ENCODE measurements at regions not wholly inside any gene's neighbourhood (a gene's known extent, or its start where the extent isn't known, plus 50 kb on each side); places are given as distances from the start of the nearest gene placed in this dataset.
"Not testable (repeated sequence)": the region's sequence is repeated elsewhere in the genome, so short reads cannot be mapped to it uniquely, and the experiment has no call there.

DNA sequence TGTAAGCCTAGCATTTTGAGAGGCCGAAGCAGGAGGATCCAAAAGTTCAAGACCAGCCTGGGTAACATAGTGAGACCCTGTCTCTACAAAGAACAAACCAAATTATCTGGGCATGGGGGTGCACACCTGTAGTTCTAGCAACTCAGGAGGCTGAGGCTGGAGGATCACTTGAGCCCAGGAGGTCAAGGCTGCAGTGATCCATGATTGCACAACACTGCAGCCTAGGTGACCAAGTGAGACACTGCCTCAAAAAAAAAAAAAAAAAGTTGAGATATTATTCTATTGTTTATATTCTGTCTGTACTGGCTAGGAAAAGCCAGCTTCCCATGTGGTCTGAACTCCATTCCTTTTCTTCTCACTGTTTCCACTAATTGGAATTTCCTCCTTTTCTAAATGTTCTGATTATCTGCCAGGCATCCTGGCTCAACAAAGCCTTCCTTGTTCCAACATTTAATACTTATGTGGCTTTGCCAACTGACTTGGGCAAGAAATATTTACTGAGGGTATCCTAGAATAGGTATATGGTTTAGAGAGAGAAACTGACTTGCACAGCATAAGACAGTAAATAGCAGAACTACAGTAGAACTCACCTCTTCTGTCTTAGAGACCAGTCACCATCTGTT is 175.2 kb upstream of the ADAMTS3 start:
- H3K36me3 ChIP-seq (ENCODE audit: control insufficient read depth, insufficient read depth, low read length) = no peaks in the 10 kb centered on the region
- no peak overlapping the region for H3K27ac ChIP-seq (ENCODE audit: low read depth, low read length)
- H3K27me3 ChIP-seq (ENCODE audit: control insufficient read depth, insufficient read depth, low read length) = no peaks in the 10 kb centered on the region
- no peak overlapping the region for H3K9ac ChIP-seq (ENCODE audit: low read length)
- H3K4me3 ChIP-seq (ENCODE audit: low read length) = no peak overlapping the region
- no peaks in the 10 kb centered on the region for H3K4me1 ChIP-seq (ENCODE audit: control insufficient read depth, insufficient read depth, low read length)

DNA sequence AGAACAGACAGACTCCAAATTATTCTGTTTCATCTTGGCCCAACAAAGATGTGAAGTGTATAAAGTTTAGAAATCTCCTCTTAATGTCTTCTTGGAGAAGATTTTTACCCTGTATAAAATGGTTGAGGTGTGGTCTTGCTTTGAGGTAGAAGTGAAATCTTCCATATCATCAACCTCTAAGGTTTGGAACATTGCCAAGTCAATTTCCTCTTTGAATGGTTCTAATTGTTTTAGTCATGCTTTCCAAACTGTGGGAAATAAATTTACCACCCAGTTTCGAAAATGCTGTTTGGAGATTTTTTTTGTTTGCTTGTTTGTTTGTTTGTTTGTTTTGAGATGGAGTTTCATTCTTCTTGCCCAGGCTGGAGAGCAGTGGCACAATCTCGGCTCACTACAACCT is 174.1 kb upstream of the ADAMTS3 start:
- no peak overlapping the region for H3K27ac ChIP-seq (ENCODE audit: low read depth, low read length)

DNA sequence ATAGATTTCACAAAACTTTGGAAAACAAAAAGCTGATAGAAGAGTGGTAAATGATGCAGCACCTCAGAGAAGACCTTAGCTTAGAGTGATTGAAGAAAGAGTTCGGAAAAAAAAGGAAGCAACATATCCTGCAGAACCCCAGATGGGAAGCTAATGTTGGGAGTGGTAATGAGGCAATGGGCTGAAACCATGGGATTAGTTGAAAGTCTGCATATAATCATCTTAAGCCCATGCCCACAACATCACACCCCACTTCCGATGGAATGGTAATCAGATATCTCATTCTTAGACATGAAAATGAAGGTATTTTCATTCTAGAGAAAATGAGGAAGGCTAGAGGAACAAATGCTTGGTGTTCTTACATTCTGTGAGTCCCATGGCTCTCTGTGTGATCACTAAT is 146.3 kb upstream of the ADAMTS3 start:
- Histone ChIP-seq H3K36me3 (ENCODE audit: control insufficient read depth, insufficient read depth, low read length) (no peaks in the 10 kb centered on the region), H3K4me3 (ENCODE audit: low read length) (no peak overlapping the region), H3K27ac (ENCODE audit: low read depth, low read length) (no peak overlapping the region), H3K27me3 (ENCODE audit: control insufficient read depth, insufficient read depth, low read length) (no peaks in the 10 kb centered on the region), H3K9ac (ENCODE audit: low read length) (no peak overlapping the region), H3K4me1 (ENCODE audit: control insufficient read depth, insufficient read depth, low read length) (no peaks in the 10 kb centered on the region)

More for the DNA sequence above, 174.1 kb upstream of the ADAMTS3 start:
- Histone ChIP-seq H3K9ac (ENCODE audit: low read length) (no peak overlapping the region), H3K4me1 (ENCODE audit: control insufficient read depth, insufficient read depth, low read length) (no peaks in the 10 kb centered on the region), H3K4me3 (ENCODE audit: low read length) (no peak overlapping the region), H3K36me3 (ENCODE audit: control insufficient read depth, insufficient read depth, low read length) (no peaks in the 10 kb centered on the region), H3K27me3 (ENCODE audit: control insufficient read depth, insufficient read depth, low read length) (no peaks in the 10 kb centered on the region)

DNA sequence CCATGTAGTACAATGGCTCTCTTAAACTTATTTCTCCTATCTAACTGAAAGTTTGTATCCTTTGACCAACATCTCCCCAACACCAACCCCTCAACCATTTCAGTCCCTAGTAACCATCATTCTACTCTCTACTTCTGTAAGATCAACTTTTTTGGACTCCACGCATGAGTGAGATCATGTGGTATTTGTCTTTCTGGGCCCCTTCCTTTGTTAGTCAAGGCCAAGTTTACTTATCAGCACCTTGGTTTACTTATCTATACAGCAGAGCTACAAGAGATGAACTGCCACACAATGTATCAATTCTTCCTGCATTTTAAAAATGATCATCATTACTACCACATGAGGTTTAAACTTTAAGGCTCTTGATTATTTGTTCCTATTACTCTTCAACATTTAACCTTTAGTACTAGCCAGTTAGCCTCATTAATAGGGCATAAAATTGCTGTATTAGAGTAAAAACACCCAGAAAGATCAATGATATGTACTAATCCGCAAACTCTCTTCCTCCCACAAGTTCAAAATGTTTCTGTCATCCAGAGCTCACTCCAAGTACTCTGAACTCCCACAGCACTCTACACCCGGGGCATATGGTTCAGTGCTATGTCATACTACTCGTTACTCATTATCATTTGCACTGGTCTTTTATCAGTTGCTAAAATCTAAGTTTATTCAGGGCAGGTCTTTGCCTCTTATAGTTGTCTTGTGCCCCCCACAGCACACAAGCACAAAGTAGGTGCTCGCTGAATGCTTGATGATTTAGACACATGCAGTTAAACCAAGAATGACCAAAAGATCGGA is 145.7 kb upstream of the ADAMTS3 start:
- Histone ChIP-seq H3K9ac (ENCODE audit: low read length) (no peak overlapping the region), H3K27ac (ENCODE audit: low read depth, low read length) (no peak overlapping the region), H3K4me3 (ENCODE audit: low read length) (no peak overlapping the region), H3K4me1 (ENCODE audit: control insufficient read depth, insufficient read depth, low read length) (no peaks in the 10 kb centered on the region), H3K27me3 (ENCODE audit: control insufficient read depth, insufficient read depth, low read length) (no peaks in the 10 kb centered on the region), H3K36me3 (ENCODE audit: control insufficient read depth, insufficient read depth, low read length) (no peaks in the 10 kb centered on the region)

DNA sequence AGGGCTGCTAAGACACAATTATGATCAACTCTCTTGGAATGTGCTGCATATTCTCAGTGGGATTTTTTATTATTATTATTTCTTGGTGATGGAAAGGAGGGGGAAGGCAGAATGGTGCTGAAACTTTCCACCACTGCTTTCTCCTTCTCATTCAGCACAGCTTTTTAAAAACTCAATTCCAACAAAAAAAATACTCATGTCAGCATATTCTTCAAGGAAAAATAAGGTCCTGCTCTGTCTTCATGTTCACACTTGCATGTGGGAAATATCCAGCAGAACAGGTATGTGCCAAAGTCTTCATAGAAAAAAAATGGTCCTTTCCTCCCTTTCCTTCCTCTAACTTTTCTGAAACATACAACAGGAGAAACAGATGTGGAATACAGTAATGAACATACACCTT is 144.0 kb upstream of the ADAMTS3 start:
- H3K4me1 ChIP-seq (ENCODE audit: control insufficient read depth, insufficient read depth, low read length) = no peaks in the 10 kb centered on the region
- H3K27me3 ChIP-seq (ENCODE audit: control insufficient read depth, insufficient read depth, low read length) = no peaks in the 10 kb centered on the region
- no peaks in the 10 kb centered on the region for H3K36me3 ChIP-seq (ENCODE audit: control insufficient read depth, insufficient read depth, low read length)
- no peak overlapping the region for H3K9ac ChIP-seq (ENCODE audit: low read length)
- no peak overlapping the region for H3K4me3 ChIP-seq (ENCODE audit: low read length)
- no peak overlapping the region for H3K27ac ChIP-seq (ENCODE audit: low read depth, low read length)

DNA sequence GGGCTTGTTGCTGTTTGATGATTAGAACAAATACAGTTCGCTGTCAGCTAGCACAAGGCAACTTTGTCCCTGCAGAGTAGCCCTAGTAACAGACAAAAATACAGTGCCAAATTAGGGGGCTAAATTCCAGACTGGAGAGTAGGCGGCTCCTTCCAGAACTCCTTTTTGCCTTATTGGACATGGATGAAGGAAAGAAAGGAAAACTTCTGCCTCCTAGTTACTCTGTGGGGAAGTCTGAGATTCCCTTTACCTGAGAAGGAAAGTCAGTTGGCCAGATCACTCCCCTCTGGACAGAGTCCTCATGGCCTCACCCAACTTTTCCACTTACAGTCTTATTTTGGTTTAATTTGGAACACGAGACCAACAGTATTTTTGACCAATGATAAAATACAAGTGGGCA is 140.5 kb upstream of the ADAMTS3 start:
- H3K27ac ChIP-seq (ENCODE audit: low read depth, low read length) = no peak overlapping the region
- no peak overlapping the region for H3K4me3 ChIP-seq (ENCODE audit: low read length)
- no peaks in the 10 kb centered on the region for H3K27me3 ChIP-seq (ENCODE audit: control insufficient read depth, insufficient read depth, low read length)
- no peak overlapping the region for H3K9ac ChIP-seq (ENCODE audit: low read length)
- no peaks in the 10 kb centered on the region for H3K4me1 ChIP-seq (ENCODE audit: control insufficient read depth, insufficient read depth, low read length)
- H3K36me3 ChIP-seq (ENCODE audit: control insufficient read depth, insufficient read depth, low read length) = no peaks in the 10 kb centered on the region

DNA sequence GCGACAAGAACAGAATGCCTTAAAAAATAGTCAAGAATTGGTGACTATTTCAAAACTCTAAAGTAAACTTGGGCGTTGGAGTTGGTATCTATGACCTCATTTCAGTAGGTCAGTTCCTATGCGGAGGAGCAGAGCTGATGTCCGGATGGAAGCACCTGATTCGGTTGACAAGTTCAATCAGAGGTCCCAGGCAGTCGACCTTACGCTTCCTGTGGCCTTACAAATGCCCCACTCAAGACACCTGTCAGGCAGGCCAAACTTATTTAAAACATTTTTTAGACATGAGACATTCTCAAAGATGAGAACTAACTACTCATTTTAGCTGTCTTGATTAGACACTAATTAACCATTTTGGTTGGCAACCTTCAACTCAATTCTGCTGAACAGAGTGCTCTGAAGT is 137.7 kb upstream of the ADAMTS3 start:
- no peaks in the 10 kb centered on the region for H3K4me1 ChIP-seq (ENCODE audit: control insufficient read depth, insufficient read depth, low read length)
- no peaks in the 10 kb centered on the region for H3K36me3 ChIP-seq (ENCODE audit: control insufficient read depth, insufficient read depth, low read length)
- no peaks in the 10 kb centered on the region for H3K27me3 ChIP-seq (ENCODE audit: control insufficient read depth, insufficient read depth, low read length)
- no peak overlapping the region for H3K27ac ChIP-seq (ENCODE audit: low read depth, low read length)
- no peak overlapping the region for H3K9ac ChIP-seq (ENCODE audit: low read length)
- no peak overlapping the region for H3K4me3 ChIP-seq (ENCODE audit: low read length)

DNA sequence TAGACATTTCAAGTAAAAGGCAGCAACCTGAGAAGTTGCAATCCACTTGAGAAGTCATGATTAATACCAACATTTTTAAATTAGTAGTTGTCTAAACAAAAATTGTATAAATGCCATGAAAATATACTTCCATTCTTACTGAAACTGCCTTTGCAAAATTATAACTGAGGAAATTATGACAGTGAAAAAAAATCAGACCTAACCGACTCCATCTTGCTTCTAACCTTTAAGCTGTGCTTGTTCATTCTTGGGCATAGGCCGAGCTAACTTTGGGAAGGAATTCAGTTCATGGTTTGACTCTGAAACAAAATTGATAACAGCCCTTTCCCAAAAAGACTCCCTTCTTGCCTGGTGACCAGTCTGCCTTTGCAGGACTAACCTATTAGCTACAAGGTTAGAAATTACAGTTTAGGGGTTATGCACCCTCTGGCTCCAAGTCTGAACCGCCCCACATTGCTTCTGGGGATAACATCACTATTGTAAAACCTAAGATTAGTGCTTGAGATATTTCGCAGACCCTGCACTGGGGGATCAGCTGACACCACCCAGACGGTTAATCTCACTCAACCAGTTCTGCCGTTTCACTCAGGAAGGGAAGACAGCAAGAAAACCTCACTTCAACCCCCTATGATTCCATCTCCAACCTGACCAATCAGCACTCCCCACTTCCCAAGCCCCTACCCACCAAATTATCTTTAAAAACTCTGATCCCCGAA is 136.1 kb upstream of the ADAMTS3 start:
- H3K4me1 ChIP-seq (ENCODE audit: control insufficient read depth, insufficient read depth, low read length); H3K4me3 ChIP-seq (ENCODE audit: low read length); H3K9ac ChIP-seq (ENCODE audit: low read length); H3K27ac ChIP-seq (ENCODE audit: low read depth, low read length); H3K27me3 ChIP-seq (ENCODE audit: control insufficient read depth, insufficient read depth, low read length); H3K36me3 ChIP-seq (ENCODE audit: control insufficient read depth, insufficient read depth, low read length): not testable (repeated sequence)

DNA sequence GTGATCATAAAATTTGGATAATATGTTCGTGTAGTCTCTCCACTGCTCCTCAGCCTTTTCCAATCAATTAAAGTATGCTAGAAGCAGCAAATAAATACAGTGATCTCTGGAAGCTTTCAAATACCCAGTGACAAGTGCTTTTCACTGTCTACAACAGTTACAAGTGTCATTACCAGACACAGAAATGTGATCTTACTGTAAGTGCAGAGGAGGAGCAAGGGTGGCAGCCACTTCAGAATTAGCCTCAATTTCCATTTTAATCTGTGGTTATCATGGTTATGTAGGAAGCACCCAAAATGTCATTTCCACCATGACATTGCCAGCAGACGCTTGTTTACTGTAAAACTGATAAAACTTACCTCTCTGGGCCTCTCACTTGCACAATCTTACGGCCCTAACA is 133.9 kb upstream of the ADAMTS3 start:
- Histone ChIP-seq H3K27me3 (ENCODE audit: control insufficient read depth, insufficient read depth, low read length) (no peaks in the 10 kb centered on the region), H3K9ac (ENCODE audit: low read length) (no peak overlapping the region), H3K27ac (ENCODE audit: low read depth, low read length) (no peak overlapping the region), H3K4me1 (ENCODE audit: control insufficient read depth, insufficient read depth, low read length) (no peaks in the 10 kb centered on the region), H3K4me3 (ENCODE audit: low read length) (no peak overlapping the region), H3K36me3 (ENCODE audit: control insufficient read depth, insufficient read depth, low read length) (no peaks in the 10 kb centered on the region)

DNA sequence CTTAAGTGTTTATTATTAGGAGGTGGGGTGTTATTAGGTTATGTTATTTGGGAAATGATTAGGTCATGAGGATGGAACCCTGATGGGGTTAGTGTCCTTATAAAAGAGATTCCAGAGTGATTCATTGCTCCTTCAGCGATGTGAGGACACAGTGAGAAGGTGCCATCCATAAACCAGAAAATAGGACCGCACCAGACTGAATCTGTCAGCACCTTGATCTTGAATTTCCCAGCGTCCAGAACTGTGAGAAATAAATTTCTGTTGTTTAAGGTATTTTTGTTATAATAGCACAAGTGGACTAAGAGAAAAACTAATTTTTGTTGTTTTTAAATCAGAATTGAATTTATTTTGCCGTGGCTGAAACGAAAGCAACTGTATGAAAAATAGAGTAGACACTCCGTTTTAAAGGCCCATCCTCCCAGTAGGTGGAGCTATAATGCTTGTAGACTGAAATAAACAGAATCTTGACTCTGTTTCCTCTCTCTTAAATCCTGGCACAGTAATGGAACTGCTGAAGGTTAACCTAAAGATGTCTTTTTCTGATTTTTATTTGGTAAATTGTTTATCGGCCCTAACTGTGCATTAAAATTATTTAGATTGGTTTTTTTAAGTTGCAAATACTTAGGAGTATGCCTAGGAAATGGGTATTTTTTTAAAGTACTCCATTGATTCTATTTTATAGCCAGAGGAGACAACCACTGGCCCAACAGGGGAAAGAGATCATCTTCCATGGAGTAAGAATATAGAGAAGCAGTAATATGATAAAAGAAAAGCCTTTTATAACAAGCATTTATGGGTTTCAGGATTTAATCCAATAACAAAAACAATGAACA is 133.2 kb upstream of the ADAMTS3 start:
- Histone ChIP-seq H3K4me1 (ENCODE audit: control insufficient read depth, insufficient read depth, low read length) (no peaks in the 10 kb centered on the region), H3K36me3 (ENCODE audit: control insufficient read depth, insufficient read depth, low read length) (no peaks in the 10 kb centered on the region), H3K27ac (ENCODE audit: low read depth, low read length) (no peak overlapping the region), H3K9ac (ENCODE audit: low read length) (no peak overlapping the region), H3K4me3 (ENCODE audit: low read length) (peak overlapping the region; percentile 46), H3K27me3 (ENCODE audit: control insufficient read depth, insufficient read depth, low read length) (no peaks in the 10 kb centered on the region)

DNA sequence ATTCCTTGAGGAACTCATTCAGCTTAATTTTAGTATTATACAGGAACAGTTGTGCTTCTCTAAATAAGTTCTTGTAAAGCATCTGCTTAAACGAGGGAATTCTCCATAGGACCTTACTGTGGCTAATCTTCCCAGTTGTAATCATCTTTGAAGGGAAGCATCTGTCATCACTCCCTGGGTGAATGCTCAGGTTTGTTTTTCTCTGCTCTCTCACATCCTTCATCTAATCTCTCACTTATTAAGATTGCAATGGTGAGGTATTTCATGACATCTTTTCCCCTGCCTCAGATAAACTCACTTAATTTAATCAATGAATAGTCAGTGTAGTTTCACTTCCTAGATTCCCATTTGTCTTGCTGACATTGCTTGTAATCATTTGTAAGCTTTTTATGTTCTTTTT is 121.8 kb upstream of the ADAMTS3 start:
- no peaks in the 10 kb centered on the region for H3K4me1 ChIP-seq (ENCODE audit: control insufficient read depth, insufficient read depth, low read length)

DNA sequence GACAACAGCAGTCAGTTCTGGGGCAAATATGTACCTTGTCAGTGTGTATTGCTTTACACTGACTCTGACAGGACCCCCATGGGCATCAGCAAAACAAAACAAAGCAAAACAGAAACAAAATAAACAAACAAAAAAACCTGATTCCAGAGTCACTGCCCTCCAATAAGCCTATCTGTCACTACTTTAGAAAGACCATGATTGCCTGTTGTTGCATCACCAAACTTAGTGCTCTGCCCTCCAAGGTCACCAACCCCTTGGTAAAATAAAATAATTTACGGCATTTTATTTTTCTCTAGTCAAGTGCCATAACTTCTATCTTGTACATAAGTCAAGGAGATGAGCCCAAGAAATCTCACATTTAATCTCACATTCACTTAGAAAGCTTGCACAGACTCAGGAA is 120.9 kb upstream of the ADAMTS3 start:
- Histone ChIP-seq H3K27ac (ENCODE audit: low read depth, low read length) (no peak overlapping the region), H3K9ac (ENCODE audit: low read length) (no peak overlapping the region), H3K4me1 (ENCODE audit: control insufficient read depth, insufficient read depth, low read length) (no peaks in the 10 kb centered on the region), H3K27me3 (ENCODE audit: control insufficient read depth, insufficient read depth, low read length) (no peaks in the 10 kb centered on the region), H3K4me3 (ENCODE audit: low read length) (no peak overlapping the region), H3K36me3 (ENCODE audit: control insufficient read depth, insufficient read depth, low read length) (no peaks in the 10 kb centered on the region)

More for the DNA sequence above, 121.8 kb upstream of the ADAMTS3 start:
- Histone ChIP-seq H3K27ac (ENCODE audit: low read depth, low read length) (no peak overlapping the region), H3K36me3 (ENCODE audit: control insufficient read depth, insufficient read depth, low read length) (no peaks in the 10 kb centered on the region), H3K27me3 (ENCODE audit: control insufficient read depth, insufficient read depth, low read length) (no peaks in the 10 kb centered on the region), H3K4me3 (ENCODE audit: low read length) (no peak overlapping the region), H3K9ac (ENCODE audit: low read length) (no peak overlapping the region)

Measured in rectal smooth muscle tissue (tissue), 1 donor.